Fibroblast of the aortic adventitia (primary cell): ENCODE measurements at regions not wholly inside any gene's neighbourhood (a gene's known extent, or its start where the extent isn't known, plus 50 kb on each side); places are given as distances from the start of the nearest gene placed in this dataset.
A peak's percentile ranks its signal among the peaks of the same experiment; 100 is the strongest.
"Not testable (repeated sequence)": the region's sequence is repeated elsewhere in the genome, so short reads cannot be mapped to it uniquely, and the experiment has no call there.

Source experiments
- DNase-seq: peaks from one replicate; pipeline ENCODE4 v3.0.0-alpha.2; 2010; ENCODE audit warnings: low read depth
- H3K4me3 ChIP-seq: 2 replicates; pipeline ENCODE4 v1.5.1; 2011; ENCODE audit warnings: low read depth, mild to moderate bottlenecking, control low read depth, low read length, moderate library complexity
- CTCF ChIP-seq: IDR thresholded peaks from 2 replicates; pipeline ENCODE4 v1.5.1; 2011; ENCODE audit warnings: mild to moderate bottlenecking, low read length, control low read depth, inconsistent platforms; ENCODE audit not compliant: insufficient read depth

GRCh38 chr6:159555082-159555875 lies 137.8 kb downstream of the SOD2 start:
- no peak overlapping the region for H3K4me3 ChIP-seq
- no peak for TF ChIP-seq CTCF
- DNase-seq: no peak

- DNase-seq: no peak
- H3K4me3 ChIP-seq: no peak overlapping the region
- TF ChIP-seq CTCF: no peak
Observed at GRCh38 chr6:159541296-159541695, 151.7 kb downstream of the SOD2 start.

- DNase-seq: no peak
- no peak overlapping the region for H3K4me3 ChIP-seq
- no peak for TF ChIP-seq CTCF
Observed at GRCh38 chr6:159540883-159541282, 152.2 kb downstream of the SOD2 start.

- no peak for DNase-seq
- TF ChIP-seq CTCF: no peak
- no peak overlapping the region for H3K4me3 ChIP-seq
Observed at GRCh38 chr6:159540152-159540551, 152.9 kb downstream of the SOD2 start.

GRCh38 chr6:159538031-159538430 lies 155.0 kb downstream of the SOD2 start:
- H3K4me3 ChIP-seq, DNase-seq: not testable (repeated sequence)

- H3K4me3 ChIP-seq: no peak overlapping the region
- peak; percentile 57 for DNase-seq
- TF ChIP-seq CTCF: no peak
Observed at GRCh38 chr6:159535656-159536350, 157.2 kb downstream of the SOD2 start.

- TF ChIP-seq CTCF: no peak
- DNase-seq: peak; percentile 79
- no peak overlapping the region for H3K4me3 ChIP-seq
Observed at GRCh38 chr6:159533568-159533967, 159.5 kb downstream of the SOD2 start.
